ENCODE measurements at regions not wholly inside any gene's neighbourhood (a gene's known extent, or its start where the extent isn't known, plus 50 kb on each side); places are given as distances from the start of the nearest gene placed in this dataset.

GRCh38 chr15:37372064-37372463, 271.7 kb upstream of the MEIS2 start:
- no peak for DNase-seq (ENCODE audit: low read depth)
- no peak overlapping the region for H3K4me3 ChIP-seq (ENCODE audit: low read depth, low read length)
- TF ChIP-seq MAX (IDR thresholded peaks at IDR 0.05; ENCODE audit: low read depth, low read length) (no peak), POLR2A (IDR thresholded peaks at IDR 0.05; ENCODE audit: extremely low read depth, insufficient read length) (no peak)

GRCh38 chr15:37375519-37375918, 275.2 kb upstream of the MEIS2 start:
- DNase-seq (ENCODE audit: low read depth): no peak
- TF ChIP-seq, protein P1, sequence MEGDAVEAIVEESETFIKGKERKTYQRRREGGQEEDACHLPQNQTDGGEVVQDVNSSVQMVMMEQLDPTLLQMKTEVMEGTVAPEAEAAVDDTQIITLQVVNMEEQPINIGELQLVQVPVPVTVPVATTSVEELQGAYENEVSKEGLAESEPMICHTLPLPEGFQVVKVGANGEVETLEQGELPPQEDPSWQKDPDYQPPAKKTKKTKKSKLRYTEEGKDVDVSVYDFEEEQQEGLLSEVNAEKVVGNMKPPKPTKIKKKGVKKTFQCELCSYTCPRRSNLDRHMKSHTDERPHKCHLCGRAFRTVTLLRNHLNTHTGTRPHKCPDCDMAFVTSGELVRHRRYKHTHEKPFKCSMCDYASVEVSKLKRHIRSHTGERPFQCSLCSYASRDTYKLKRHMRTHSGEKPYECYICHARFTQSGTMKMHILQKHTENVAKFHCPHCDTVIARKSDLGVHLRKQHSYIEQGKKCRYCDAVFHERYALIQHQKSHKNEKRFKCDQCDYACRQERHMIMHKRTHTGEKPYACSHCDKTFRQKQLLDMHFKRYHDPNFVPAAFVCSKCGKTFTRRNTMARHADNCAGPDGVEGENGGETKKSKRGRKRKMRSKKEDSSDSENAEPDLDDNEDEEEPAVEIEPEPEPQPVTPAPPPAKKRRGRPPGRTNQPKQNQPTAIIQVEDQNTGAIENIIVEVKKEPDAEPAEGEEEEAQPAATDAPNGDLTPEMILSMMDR (IDR thresholded peaks at IDR 0.05; ENCODE audit: low read depth, low read length): no peak
- TF ChIP-seq MAX (IDR thresholded peaks at IDR 0.05; ENCODE audit: low read depth, low read length) (no peak), POLR2A (IDR thresholded peaks at IDR 0.05; ENCODE audit: extremely low read depth, insufficient read length) (no peak)
- no peak overlapping the region for H3K4me3 ChIP-seq (ENCODE audit: low read depth, low read length)

- TF ChIP-seq MYC (IDR thresholded peaks at IDR 0.05; ENCODE audit: low read depth, low read length): no peak
- TF ChIP-seq MAX (IDR thresholded peaks at IDR 0.05; ENCODE audit: low read depth, low read length): no peak
- TF ChIP-seq, protein P1 (IDR thresholded peaks at IDR 0.05; ENCODE audit: low read depth, low read length): no peak
- TF ChIP-seq POLR2A (IDR thresholded peaks at IDR 0.05; ENCODE audit: extremely low read depth, insufficient read length): no peak
- H3K4me3 ChIP-seq (ENCODE audit: low read depth, low read length): no peak overlapping the region
- no peak for DNase-seq (ENCODE audit: low read depth)
These were observed 277.1 kb upstream of the MEIS2 start for GRCh38 chr15:37377428-37377827.

GRCh38 chr15:37394402-37395099, 294.2 kb upstream of the MEIS2 start:
- no peak overlapping the region for H3K4me3 ChIP-seq (ENCODE audit: low read depth, low read length)
- TF ChIP-seq MAX (IDR thresholded peaks at IDR 0.05; ENCODE audit: low read depth, low read length): no peak
- TF ChIP-seq POLR2A (IDR thresholded peaks at IDR 0.05; ENCODE audit: extremely low read depth, insufficient read length): no peak
- TF ChIP-seq, protein P1 (IDR thresholded peaks at IDR 0.05; ENCODE audit: low read depth, low read length): no peak
- no peak for TF ChIP-seq MYC (IDR thresholded peaks at IDR 0.05; ENCODE audit: low read depth, low read length)
- DNase-seq (ENCODE audit: low read depth): no peak

GRCh38 chr15:37395100-37395468, 294.7 kb upstream of the MEIS2 start:
- TF ChIP-seq MAX (IDR thresholded peaks at IDR 0.05; ENCODE audit: low read depth, low read length) (no peak), MYC (IDR thresholded peaks at IDR 0.05; ENCODE audit: low read depth, low read length) (no peak), POLR2A (IDR thresholded peaks at IDR 0.05; ENCODE audit: extremely low read depth, insufficient read length) (no peak)
- TF ChIP-seq, protein P1 (IDR thresholded peaks at IDR 0.05; ENCODE audit: low read depth, low read length): no peak
- no peak overlapping the region for H3K4me3 ChIP-seq (ENCODE audit: low read depth, low read length)
- DNase-seq (ENCODE audit: low read depth): no peak

GRCh38 chr15:37397266-37398022, 297.1 kb upstream of the MEIS2 start:
- no peak for TF ChIP-seq POLR2A (IDR thresholded peaks at IDR 0.05; ENCODE audit: extremely low read depth, insufficient read length)
- TF ChIP-seq MAX (IDR thresholded peaks at IDR 0.05; ENCODE audit: low read depth, low read length): no peak
- H3K4me3 ChIP-seq (ENCODE audit: low read depth, low read length): no peak overlapping the region
- DNase-seq (ENCODE audit: low read depth): no peak

Data from NB4 (cell line).